ENCODE measurements at regions not wholly inside any gene's neighbourhood (a gene's known extent, or its start where the extent isn't known, plus 50 kb on each side); places are given as distances from the start of the nearest gene placed in this dataset.

GRCh38 chr10:94213001-94213530 is 149.7 kb downstream of the NOC3L start:
- TF ChIP-seq, protein P1, sequence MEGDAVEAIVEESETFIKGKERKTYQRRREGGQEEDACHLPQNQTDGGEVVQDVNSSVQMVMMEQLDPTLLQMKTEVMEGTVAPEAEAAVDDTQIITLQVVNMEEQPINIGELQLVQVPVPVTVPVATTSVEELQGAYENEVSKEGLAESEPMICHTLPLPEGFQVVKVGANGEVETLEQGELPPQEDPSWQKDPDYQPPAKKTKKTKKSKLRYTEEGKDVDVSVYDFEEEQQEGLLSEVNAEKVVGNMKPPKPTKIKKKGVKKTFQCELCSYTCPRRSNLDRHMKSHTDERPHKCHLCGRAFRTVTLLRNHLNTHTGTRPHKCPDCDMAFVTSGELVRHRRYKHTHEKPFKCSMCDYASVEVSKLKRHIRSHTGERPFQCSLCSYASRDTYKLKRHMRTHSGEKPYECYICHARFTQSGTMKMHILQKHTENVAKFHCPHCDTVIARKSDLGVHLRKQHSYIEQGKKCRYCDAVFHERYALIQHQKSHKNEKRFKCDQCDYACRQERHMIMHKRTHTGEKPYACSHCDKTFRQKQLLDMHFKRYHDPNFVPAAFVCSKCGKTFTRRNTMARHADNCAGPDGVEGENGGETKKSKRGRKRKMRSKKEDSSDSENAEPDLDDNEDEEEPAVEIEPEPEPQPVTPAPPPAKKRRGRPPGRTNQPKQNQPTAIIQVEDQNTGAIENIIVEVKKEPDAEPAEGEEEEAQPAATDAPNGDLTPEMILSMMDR (IDR thresholded peaks at IDR 0.05; ENCODE audit: insufficient read depth, low read length, poor library complexity, severe bottlenecking), result no peak
- Histone ChIP-seq H3K4me3 (ENCODE audit: insufficient read depth, low read length, poor library complexity, severe bottlenecking) (no peak overlapping the region), H3K4me2 (ENCODE audit: low read depth, low read length, poor library complexity, severe bottlenecking) (no peak overlapping the region), H3F3A (ENCODE audit: insufficient read depth) (no peaks in the 10 kb centered on the region), H3K36me3 (ENCODE audit: low read length) (no peaks in the 10 kb centered on the region), H3K9me3 (ENCODE audit: insufficient read depth, low read length) (no peaks in the 10 kb centered on the region), H3K27ac (ENCODE audit: low read depth, low read length) (no peak overlapping the region), H3K79me2 (ENCODE audit: insufficient read depth, low read length) (no peaks in the 10 kb centered on the region), H4K20me1 (ENCODE audit: low read depth, low read length) (no peaks in the 10 kb centered on the region), H3K27me3 (ENCODE audit: low read length) (no peaks in the 10 kb centered on the region), H2AFZ (ENCODE audit: low read depth, low read length, severe bottlenecking) (no peak overlapping the region), H3K9me2 (replicated peaks; ENCODE audit: insufficient read depth, low read length) (no peaks in the 10 kb centered on the region), H3K9ac (ENCODE audit: low read length) (no peak overlapping the region)

- H3K27ac ChIP-seq (ENCODE audit: low read depth, low read length), result no peak overlapping the region
- no peaks in the 10 kb centered on the region for H4K20me1 ChIP-seq (ENCODE audit: low read depth, low read length)
- no peak overlapping the region for H2AFZ ChIP-seq (ENCODE audit: low read depth, low read length, severe bottlenecking)
- H3K9me2 ChIP-seq (replicated peaks; ENCODE audit: insufficient read depth, low read length), result no peaks in the 10 kb centered on the region
- H3K9me3 ChIP-seq (ENCODE audit: insufficient read depth, low read length), result no peaks in the 10 kb centered on the region
- H3K4me2 ChIP-seq (ENCODE audit: low read depth, low read length, poor library complexity, severe bottlenecking), result no peak overlapping the region
- H3K27me3 ChIP-seq (ENCODE audit: low read length), result no peaks in the 10 kb centered on the region
- no peaks in the 10 kb centered on the region for H3K79me2 ChIP-seq (ENCODE audit: insufficient read depth, low read length)
- no peak for TF ChIP-seq EZH2phosphoT487 (conservative IDR thresholded peaks at IDR 0.05; ENCODE audit: low read length)
- TF ChIP-seq, protein P1 (IDR thresholded peaks at IDR 0.05; ENCODE audit: insufficient read depth, low read length, poor library complexity, severe bottlenecking), result no peak
- no peaks in the 10 kb centered on the region for H3F3A ChIP-seq (ENCODE audit: insufficient read depth)
- H3K9ac ChIP-seq (ENCODE audit: low read length), result no peak overlapping the region
- no peaks in the 10 kb centered on the region for H3K36me3 ChIP-seq (ENCODE audit: low read length)
- no peak overlapping the region for H3K4me3 ChIP-seq (ENCODE audit: insufficient read depth, low read length, poor library complexity, severe bottlenecking)
These were observed 148.8 kb downstream of the NOC3L start for GRCh38 chr10:94213980-94214379.

DNA sequence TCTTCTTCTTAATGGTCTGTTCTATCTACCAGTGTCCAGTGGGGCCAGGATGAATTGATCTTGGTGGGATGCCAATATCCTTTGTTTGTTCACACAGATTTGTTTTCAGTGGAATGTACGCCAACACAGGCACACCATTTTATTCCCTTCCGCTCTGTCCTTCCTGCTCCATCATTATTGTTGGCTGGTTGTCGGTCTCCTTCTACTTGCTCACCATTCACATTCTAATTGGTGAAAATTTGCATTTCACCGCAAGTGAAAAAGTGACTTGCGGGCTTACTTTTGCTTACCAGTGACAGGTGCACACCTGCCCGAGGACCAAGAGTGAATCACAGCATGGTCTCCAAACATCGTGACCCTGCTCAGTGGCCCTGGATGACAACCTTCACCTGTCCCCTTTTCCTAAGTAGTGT is 148.3 kb downstream of the NOC3L start:
- H3F3A ChIP-seq (ENCODE audit: insufficient read depth), result no peaks in the 10 kb centered on the region
- H3K9me2 ChIP-seq (replicated peaks; ENCODE audit: insufficient read depth, low read length), result no peaks in the 10 kb centered on the region
- no peak overlapping the region for H3K4me3 ChIP-seq (ENCODE audit: insufficient read depth, low read length, poor library complexity, severe bottlenecking)
- H3K27me3 ChIP-seq (ENCODE audit: low read length), result no peaks in the 10 kb centered on the region
- no peaks in the 10 kb centered on the region for H3K79me2 ChIP-seq (ENCODE audit: insufficient read depth, low read length)
- TF ChIP-seq, protein P1 (IDR thresholded peaks at IDR 0.05; ENCODE audit: insufficient read depth, low read length, poor library complexity, severe bottlenecking), result no peak
- no peak overlapping the region for H3K27ac ChIP-seq (ENCODE audit: low read depth, low read length)
- no peaks in the 10 kb centered on the region for H4K20me1 ChIP-seq (ENCODE audit: low read depth, low read length)
- H3K4me2 ChIP-seq (ENCODE audit: low read depth, low read length, poor library complexity, severe bottlenecking), result no peak overlapping the region
- H2AFZ ChIP-seq (ENCODE audit: low read depth, low read length, severe bottlenecking), result no peak overlapping the region
- no peaks in the 10 kb centered on the region for H3K36me3 ChIP-seq (ENCODE audit: low read length)
- H3K9me3 ChIP-seq (ENCODE audit: insufficient read depth, low read length), result no peaks in the 10 kb centered on the region
- H3K9ac ChIP-seq (ENCODE audit: low read length), result no peak overlapping the region
